ENCODE measurements at regions not wholly inside any gene's neighbourhood (a gene's known extent, or its start where the extent isn't known, plus 50 kb on each side); places are given as distances from the start of the nearest gene placed in this dataset.

DNA sequence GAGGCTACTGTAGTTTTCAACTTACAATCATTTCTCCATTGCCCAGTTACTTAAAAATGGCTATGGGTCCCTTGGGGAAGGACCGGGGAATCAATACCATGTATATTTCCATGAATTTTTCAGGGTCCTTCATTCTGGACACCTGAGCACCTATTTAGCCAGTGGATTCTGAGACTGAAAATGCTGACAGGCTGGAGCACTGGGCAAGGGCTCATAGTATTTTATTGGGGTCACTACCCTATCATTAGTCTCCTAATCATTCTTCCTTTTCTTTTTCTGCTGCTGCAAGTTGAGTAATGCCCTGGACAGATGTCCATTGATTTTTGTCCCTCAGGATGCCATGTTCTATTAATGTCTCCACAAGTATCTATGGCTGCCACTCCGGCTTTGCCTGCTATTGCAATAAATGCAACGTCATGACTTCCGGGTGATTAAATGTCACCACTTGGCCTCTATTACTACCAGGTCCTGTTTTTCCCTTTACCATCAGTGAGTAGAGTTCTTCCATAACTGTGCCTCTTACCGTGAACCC is 279.3 kb upstream of the FBXL7 start (continued):
- TF ChIP-seq, protein P1, sequence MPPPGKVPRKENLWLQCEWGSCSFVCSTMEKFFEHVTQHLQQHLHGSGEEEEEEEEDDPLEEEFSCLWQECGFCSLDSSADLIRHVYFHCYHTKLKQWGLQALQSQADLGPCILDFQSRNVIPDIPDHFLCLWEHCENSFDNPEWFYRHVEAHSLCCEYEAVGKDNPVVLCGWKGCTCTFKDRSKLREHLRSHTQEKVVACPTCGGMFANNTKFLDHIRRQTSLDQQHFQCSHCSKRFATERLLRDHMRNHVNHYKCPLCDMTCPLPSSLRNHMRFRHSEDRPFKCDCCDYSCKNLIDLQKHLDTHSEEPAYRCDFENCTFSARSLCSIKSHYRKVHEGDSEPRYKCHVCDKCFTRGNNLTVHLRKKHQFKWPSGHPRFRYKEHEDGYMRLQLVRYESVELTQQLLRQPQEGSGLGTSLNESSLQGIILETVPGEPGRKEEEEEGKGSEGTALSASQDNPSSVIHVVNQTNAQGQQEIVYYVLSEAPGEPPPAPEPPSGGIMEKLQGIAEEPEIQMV (tag; conservative IDR thresholded peaks at IDR 0.05; ENCODE audit: low read depth): no peak

DNA sequence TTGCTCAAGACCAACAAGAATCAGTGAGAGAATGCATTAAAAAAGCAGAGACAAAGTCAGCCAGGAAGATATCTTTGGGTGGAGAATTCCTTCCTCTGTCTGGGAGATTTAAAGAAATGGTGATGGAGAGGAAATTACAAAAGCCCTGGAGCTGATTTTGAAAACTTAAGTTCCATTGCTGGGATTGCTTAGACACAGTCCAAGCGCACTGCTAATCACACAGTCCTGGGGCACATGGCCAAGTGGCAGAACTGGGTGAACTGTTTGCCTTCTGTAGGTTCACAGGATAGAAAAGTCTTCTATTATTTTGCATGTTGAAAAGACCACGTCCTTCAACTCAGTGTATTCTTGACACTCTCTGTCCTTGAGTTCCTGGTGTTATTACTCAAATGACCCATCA is 284.9 kb upstream of the FBXL7 start:
- H3K9ac ChIP-seq (ENCODE audit: insufficient read depth in 1 of 2, low read depth in 2 of 2, low read length in 2 of 2): no peak overlapping the region
- H3K36me3 ChIP-seq (ENCODE audit: control insufficient read depth, insufficient read depth, low read length): no peaks in the 10 kb centered on the region
- DNase-seq (ENCODE audit: extremely low read depth in 1 of 4, low spot score in 3 of 4): no peak
- ChIA-PET POLR2A (no interaction called here), CTCF (ENCODE audit: low intra/inter-chr PET ratio) (no interaction called here)
- no TSS peak for BruUV-seq (replicated peaks)
- H3K9me1 ChIP-seq (ENCODE audit: control insufficient read depth, insufficient read depth, low read length): no peaks in the 10 kb centered on the region
- H4K20me1 ChIP-seq (replicated peaks; ENCODE audit: control insufficient read depth, insufficient read depth, low read length): no peaks in the 10 kb centered on the region
- WGBS (ENCODE audit: insufficient coverage, low coverage, missing lambda C conversion rate): 4% methylated on average over 2 of the region's 2 CpGs
- no peaks in the 10 kb centered on the region for H3K9me3 ChIP-seq (replicated peaks; ENCODE audit: control insufficient read depth, insufficient read depth, low read depth, low read length)
- no peak overlapping the region for H3K4me2 ChIP-seq (ENCODE audit: insufficient read depth, low read length)
- no peak overlapping the region for H2AFZ ChIP-seq (ENCODE audit: low read depth, low read length)
- no peaks in the 10 kb centered on the region for H3K27me3 ChIP-seq (ENCODE audit: control insufficient read depth in 2 of 2, insufficient read depth in 2 of 2, low read length in 2 of 2)
- no peak overlapping the region for H3K4me3 ChIP-seq
- no peak for FAIRE-seq
- in situ Hi-C loops (cut with MboI) (no loop called here), intact Hi-C loops (cut with micrococcal nuclease) (no loop called here)
- H3K79me2 ChIP-seq (ENCODE audit: control insufficient read depth, insufficient read depth, low read length): no peaks in the 10 kb centered on the region
- TF ChIP-seq KAT2B (IDR thresholded peaks at IDR 0.05; ENCODE audit: low read depth, low read length): no peak
- no peak for TF ChIP-seq PHF21A (IDR thresholded peaks at IDR 0.05; ENCODE audit: borderline replicate concordance, low read depth)
- no peak for TF ChIP-seq BACH1 (tag; IDR thresholded peaks at IDR 0.05)
- TF ChIP-seq NR1H2 (CRISPR knock-in tag; IDR thresholded peaks at IDR 0.05): no peak
- no peak for TF ChIP-seq HNRNPLL (IDR thresholded peaks at IDR 0.05; ENCODE audit: low read depth, low read length, poor library complexity, severe bottlenecking)
- TF ChIP-seq, protein P2, sequence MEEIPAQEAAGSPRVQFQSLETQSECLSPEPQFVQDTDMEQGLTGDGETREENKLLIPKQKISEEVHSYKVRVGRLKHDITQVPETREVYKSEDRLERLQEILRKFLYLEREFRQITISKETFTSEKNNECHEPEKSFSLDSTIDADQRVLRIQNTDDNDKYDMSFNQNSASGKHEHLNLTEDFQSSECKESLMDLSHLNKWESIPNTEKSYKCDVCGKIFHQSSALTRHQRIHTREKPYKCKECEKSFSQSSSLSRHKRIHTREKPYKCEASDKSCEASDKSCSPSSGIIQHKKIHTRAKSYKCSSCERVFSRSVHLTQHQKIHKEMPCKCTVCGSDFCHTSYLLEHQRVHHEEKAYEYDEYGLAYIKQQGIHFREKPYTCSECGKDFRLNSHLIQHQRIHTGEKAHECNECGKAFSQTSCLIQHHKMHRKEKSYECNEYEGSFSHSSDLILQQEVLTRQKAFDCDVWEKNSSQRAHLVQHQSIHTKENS (CRISPR knock-in tag; IDR thresholded peaks at IDR 0.05): no peak
- no peak for TF ChIP-seq PHB (CRISPR knock-in tag; IDR thresholded peaks at IDR 0.05)
- TF ChIP-seq SRSF3 (IDR thresholded peaks at IDR 0.05; ENCODE audit: insufficient read depth, low read length): no peak
- TF ChIP-seq, protein P3, sequence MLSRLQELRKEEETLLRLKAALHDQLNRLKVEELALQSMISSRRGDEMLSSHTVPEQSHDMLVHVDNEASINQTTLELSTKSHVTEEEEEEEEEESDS (CRISPR knock-in tag; IDR thresholded peaks at IDR 0.05): no peak
- no peak for TF ChIP-seq SETDB1 (IDR thresholded peaks at IDR 0.05; ENCODE audit: low read length)
- no peak for TF ChIP-seq RFX7 (CRISPR knock-in tag; IDR thresholded peaks at IDR 0.05)
- no peak for TF ChIP-seq HDAC3 (IDR thresholded peaks at IDR 0.05; ENCODE audit: borderline replicate concordance, partially characterized antibody)
- no peak for TF ChIP-seq ETV6 (IDR thresholded peaks at IDR 0.05; ENCODE audit: borderline replicate concordance in 1 of 2, low read depth in 2 of 2, low read length in 1 of 2)
- TF ChIP-seq ETV6 (CRISPR knock-in tag; IDR thresholded peaks at IDR 0.05; ENCODE audit: borderline replicate concordance): no peak
- no peak for TF ChIP-seq BRCA1 (IDR thresholded peaks at IDR 0.05)
- TF ChIP-seq BRCA1 (CRISPR knock-in tag; IDR thresholded peaks at IDR 0.05): no peak
- TF ChIP-seq NCOA6 (IDR thresholded peaks at IDR 0.05): no peak
- H3K27ac ChIP-seq (ENCODE audit: extremely low read depth, low read depth, low read length): no peak overlapping the region
- no peak for ATAC-seq
- no peaks in the 10 kb centered on the region for H3K4me1 ChIP-seq (replicated peaks in 1 of 2; ENCODE audit: control insufficient read depth in 2 of 2, insufficient read depth in 2 of 2, low read length in 2 of 2)

All from K562 (cell line).